ENCODE measurements at regions not wholly inside any gene's neighbourhood (a gene's known extent, or its start where the extent isn't known, plus 50 kb on each side); places are given as distances from the start of the nearest gene placed in this dataset.

GRCh38 chr3:88991496-88991895 is 115.9 kb upstream of the EPHA3 start:
- TF ChIP-seq MXI1 (conservative IDR thresholded peaks at IDR 0.05; ENCODE audit: poor library complexity, severe bottlenecking), result no peak
- TF ChIP-seq POLR2AphosphoS5 (IDR thresholded peaks at IDR 0.05), result no peak
- TF ChIP-seq EP300 (conservative IDR thresholded peaks at IDR 0.05; ENCODE audit: poor library complexity, severe bottlenecking), result no peak
- TF ChIP-seq SMC3 (conservative IDR thresholded peaks at IDR 0.05; ENCODE audit: poor library complexity), result no peak
- TF ChIP-seq EZH2 (IDR thresholded peaks at IDR 0.05; ENCODE audit: borderline replicate concordance, insufficient read depth, low read length, poor library complexity, severe bottlenecking), result no peak
- TF ChIP-seq RAD21 (conservative IDR thresholded peaks at IDR 0.05), result no peak
- no peak for TF ChIP-seq TAF1 (IDR thresholded peaks at IDR 0.05; ENCODE audit: low read depth)
- no peak for TF ChIP-seq REST (IDR thresholded peaks at IDR 0.05; ENCODE audit: borderline replicate concordance)
- TF ChIP-seq CTCF (IDR thresholded peaks at IDR 0.05; ENCODE audit: poor library complexity, severe bottlenecking), result no peak
- no peak overlapping the region for H3K9ac ChIP-seq (ENCODE audit: low read length)
- no peak overlapping the region for H3K27ac ChIP-seq (ENCODE audit: low read length)
- H3K79me2 ChIP-seq (replicated peaks; ENCODE audit: insufficient read depth, low read length), result no peaks in the 10 kb centered on the region
- no peaks in the 10 kb centered on the region for H4K20me1 ChIP-seq (ENCODE audit: insufficient read depth)
- no peaks in the 10 kb centered on the region for H3K27me3 ChIP-seq (ENCODE audit: insufficient read depth, low read depth, low read length)
- no peaks in the 10 kb centered on the region for H3K36me3 ChIP-seq (ENCODE audit: insufficient read depth, low read length)
- H3K9me3 ChIP-seq (ENCODE audit: low read length), result no peaks in the 10 kb centered on the region
- H2AFZ ChIP-seq (ENCODE audit: low read depth, low read length), result no peak overlapping the region
- H3K4me2 ChIP-seq (ENCODE audit: low read length), result no peak overlapping the region
- H3K9me2 ChIP-seq (ENCODE audit: insufficient read depth, low read length), result no peaks in the 10 kb centered on the region
- no peak overlapping the region for H3K4me3 ChIP-seq (ENCODE audit: low read length)
- H3F3A ChIP-seq (ENCODE audit: insufficient read depth, low read length, poor library complexity, severe bottlenecking), result no peaks in the 10 kb centered on the region

GRCh38 chr3:88996691-88997090 is 110.7 kb upstream of the EPHA3 start:
- TF ChIP-seq REST (IDR thresholded peaks at IDR 0.05; ENCODE audit: borderline replicate concordance) (no peak), EZH2 (IDR thresholded peaks at IDR 0.05; ENCODE audit: borderline replicate concordance, insufficient read depth, low read length, poor library complexity, severe bottlenecking) (no peak), RAD21 (conservative IDR thresholded peaks at IDR 0.05) (no peak), CTCF (IDR thresholded peaks at IDR 0.05; ENCODE audit: poor library complexity, severe bottlenecking) (no peak), EP300 (conservative IDR thresholded peaks at IDR 0.05; ENCODE audit: poor library complexity, severe bottlenecking) (no peak), MXI1 (conservative IDR thresholded peaks at IDR 0.05; ENCODE audit: poor library complexity, severe bottlenecking) (no peak), TAF1 (IDR thresholded peaks at IDR 0.05; ENCODE audit: low read depth) (no peak), SMC3 (conservative IDR thresholded peaks at IDR 0.05; ENCODE audit: poor library complexity) (no peak), POLR2AphosphoS5 (IDR thresholded peaks at IDR 0.05) (no peak)
- no peak overlapping the region for H3K9ac ChIP-seq (ENCODE audit: low read length)
- no peaks in the 10 kb centered on the region for H4K20me1 ChIP-seq (ENCODE audit: insufficient read depth)
- H3K9me2 ChIP-seq (ENCODE audit: insufficient read depth, low read length), result no peaks in the 10 kb centered on the region
- no peaks in the 10 kb centered on the region for H3K36me3 ChIP-seq (ENCODE audit: insufficient read depth, low read length)
- H3K4me3 ChIP-seq (ENCODE audit: low read length), result no peak overlapping the region
- H3K27ac ChIP-seq (ENCODE audit: low read length), result no peak overlapping the region
- H3K27me3 ChIP-seq (ENCODE audit: insufficient read depth, low read depth, low read length), result no peaks in the 10 kb centered on the region
- H3K9me3 ChIP-seq (ENCODE audit: low read length), result peaks cover 7% of the 10 kb centered on the region
- no peak overlapping the region for H2AFZ ChIP-seq (ENCODE audit: low read depth, low read length)
- no peak overlapping the region for H3K4me2 ChIP-seq (ENCODE audit: low read length)
- H3F3A ChIP-seq (ENCODE audit: insufficient read depth, low read length, poor library complexity, severe bottlenecking), result no peaks in the 10 kb centered on the region
- H3K79me2 ChIP-seq (replicated peaks; ENCODE audit: insufficient read depth, low read length), result no peaks in the 10 kb centered on the region

Measured in neural cell (in vitro differentiated cells).